OCI-LY3 (cell line): ENCODE measurements at regions not wholly inside any gene's neighbourhood (a gene's known extent, or its start where the extent isn't known, plus 50 kb on each side); places are given as distances from the start of the nearest gene placed in this dataset.
"Not testable (repeated sequence)": the region's sequence is repeated elsewhere in the genome, so short reads cannot be mapped to it uniquely, and the experiment has no call there.

Experiments used
- H2AFZ ChIP-seq: fragments of 200-600, 300-600 bp; shearing (Covaris generic); 2 replicates; pipeline ENCODE4 v1.6.0; 2014; ENCODE audit warnings: antibody characterized with exemption, low read depth, low read length
- H3K27ac ChIP-seq: fragments of 200-600, 300-600 bp; sonication (generic); 2 replicates; pipeline ENCODE4 v1.5.1; 2014; ENCODE audit warnings: mild to moderate bottlenecking, low read length, moderate library complexity, mixed read lengths
- H3K27me3 ChIP-seq: fragments of 200-600, 300-600 bp; sonication (generic); 2 replicates; pipeline ENCODE4 v1.6.1; 2014; ENCODE audit warnings: low read depth, low read length, mixed read lengths
- H3K36me3 ChIP-seq: fragments of 200-600, 300-600 bp; sonication (generic); replicated peaks from 2 replicates; pipeline ENCODE3; 2014; ENCODE audit warnings: low read depth, low read length, mixed read lengths
- H3K4me1 ChIP-seq: fragments of 300-600, 200-600 bp; sonication (generic); 2 replicates; pipeline ENCODE4 v1.6.1; 2014; ENCODE audit warnings: low read length, mixed read lengths
- H3K4me2 ChIP-seq: fragments of 200-600, 300-600 bp; sonication (generic); 2 replicates; pipeline ENCODE4 v1.6.1; 2014; ENCODE audit warnings: low read length, mixed read lengths
- H3K4me3 ChIP-seq: fragments of 300-600, 200-600 bp; sonication (generic); 2 replicates; pipeline ENCODE4 v1.5.1; 2014; ENCODE audit warnings: antibody characterized with exemption, mild to moderate bottlenecking, low read length, moderate library complexity
- H3K79me2 ChIP-seq: fragments of 300-600, 200-600 bp; shearing (Covaris generic); 2 replicates; pipeline ENCODE4 v1.6.1; 2014; ENCODE audit warnings: mild to moderate bottlenecking, low read length, mixed read lengths
- H3K9ac ChIP-seq: fragments of 300-600, 200-600 bp; shearing (Covaris generic); 2 replicates; pipeline ENCODE4 v1.6.0; 2014; ENCODE audit warnings: mild to moderate bottlenecking, low read length, moderate library complexity
- H3K9me3 ChIP-seq: fragments of 200-600, 300-600 bp; shearing (Covaris generic); 2 replicates; pipeline ENCODE4 v1.6.1; 2014; ENCODE audit warnings: low read length, mixed read lengths; ENCODE audit not compliant: insufficient read depth
- H4K20me1 ChIP-seq: fragments of 200-600, 300-600 bp; sonication (generic); 2 replicates; pipeline ENCODE4 v1.6.1; 2016; ENCODE audit warnings: low read length, mixed read lengths; ENCODE audit not compliant: insufficient read depth
- EZH2phosphoT487 ChIP-seq: fragments of 200-600 bp; shearing (Covaris generic); IDR thresholded peaks from 2 replicates; pipeline ENCODE4 v1.6.1; 2018; ENCODE audit warnings: antibody characterized with exemption, mixed run types, low read depth
- TF ChIP-seq, protein P1 (sequence below): fragments of 200-600, 300-600 bp; sonication (generic); IDR thresholded peaks from 2 replicates; pipeline ENCODE4 v1.5.1; 2014; ENCODE audit warnings: antibody characterized with exemption, low read length, low read depth

DNA sequence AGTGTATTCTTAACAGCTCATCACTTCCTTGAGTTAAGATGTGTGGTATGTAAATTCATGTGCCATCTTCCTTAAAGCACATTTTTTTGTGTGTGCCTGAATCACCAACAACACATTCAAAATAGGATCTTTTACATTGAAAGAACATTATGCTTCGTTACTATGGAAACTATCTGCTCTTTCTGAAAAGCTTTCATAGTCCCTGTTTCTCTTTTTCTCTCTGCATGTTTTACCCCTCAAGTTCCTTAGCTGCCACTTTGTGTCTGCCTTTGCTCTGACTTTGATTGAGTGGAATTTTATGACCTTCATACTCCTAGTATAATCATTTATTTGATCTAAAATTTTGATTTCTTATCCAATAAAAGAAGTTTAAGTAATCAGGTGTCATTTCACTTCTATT, 880.3 kb upstream of the FOXG1 start:
- Histone ChIP-seq H3K4me1 (no peaks in the 10 kb centered on the region), H4K20me1 (no peaks in the 10 kb centered on the region), H3K36me3 (no peaks in the 10 kb centered on the region), H3K4me3 (no peak overlapping the region), H3K4me2 (no peak overlapping the region), H3K79me2 (no peaks in the 10 kb centered on the region), H3K9me3 (no peaks in the 10 kb centered on the region), H3K27me3 (no peaks in the 10 kb centered on the region), H2AFZ (no peak overlapping the region), H3K27ac (no peak overlapping the region), H3K9ac (no peak overlapping the region)
- no peak for TF ChIP-seq EZH2phosphoT487
- TF ChIP-seq, protein P1, sequence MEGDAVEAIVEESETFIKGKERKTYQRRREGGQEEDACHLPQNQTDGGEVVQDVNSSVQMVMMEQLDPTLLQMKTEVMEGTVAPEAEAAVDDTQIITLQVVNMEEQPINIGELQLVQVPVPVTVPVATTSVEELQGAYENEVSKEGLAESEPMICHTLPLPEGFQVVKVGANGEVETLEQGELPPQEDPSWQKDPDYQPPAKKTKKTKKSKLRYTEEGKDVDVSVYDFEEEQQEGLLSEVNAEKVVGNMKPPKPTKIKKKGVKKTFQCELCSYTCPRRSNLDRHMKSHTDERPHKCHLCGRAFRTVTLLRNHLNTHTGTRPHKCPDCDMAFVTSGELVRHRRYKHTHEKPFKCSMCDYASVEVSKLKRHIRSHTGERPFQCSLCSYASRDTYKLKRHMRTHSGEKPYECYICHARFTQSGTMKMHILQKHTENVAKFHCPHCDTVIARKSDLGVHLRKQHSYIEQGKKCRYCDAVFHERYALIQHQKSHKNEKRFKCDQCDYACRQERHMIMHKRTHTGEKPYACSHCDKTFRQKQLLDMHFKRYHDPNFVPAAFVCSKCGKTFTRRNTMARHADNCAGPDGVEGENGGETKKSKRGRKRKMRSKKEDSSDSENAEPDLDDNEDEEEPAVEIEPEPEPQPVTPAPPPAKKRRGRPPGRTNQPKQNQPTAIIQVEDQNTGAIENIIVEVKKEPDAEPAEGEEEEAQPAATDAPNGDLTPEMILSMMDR: no peak

- no peaks in the 10 kb centered on the region for H3K9me3 ChIP-seq
- no peak overlapping the region for H3K27ac ChIP-seq
- H3K36me3 ChIP-seq: no peaks in the 10 kb centered on the region
- no peak for TF ChIP-seq EZH2phosphoT487
- TF ChIP-seq, protein P1: no peak
- H4K20me1 ChIP-seq: no peaks in the 10 kb centered on the region
- H3K79me2 ChIP-seq: no peaks in the 10 kb centered on the region
- H3K4me1 ChIP-seq: no peaks in the 10 kb centered on the region
- no peak overlapping the region for H3K4me3 ChIP-seq
- H3K4me2 ChIP-seq: no peak overlapping the region
- no peak overlapping the region for H3K9ac ChIP-seq
- no peak overlapping the region for H2AFZ ChIP-seq
- no peaks in the 10 kb centered on the region for H3K27me3 ChIP-seq
These were observed 876.3 kb upstream of the FOXG1 start for GRCh38 chr14:27890259-27890658.

- not testable (repeated sequence) for H3K27ac ChIP-seq, H4K20me1 ChIP-seq, H3K4me2 ChIP-seq, H2AFZ ChIP-seq, H3K36me3 ChIP-seq, H3K27me3 ChIP-seq, H3K79me2 ChIP-seq, H3K4me3 ChIP-seq, H3K9me3 ChIP-seq, H3K4me1 ChIP-seq, H3K9ac ChIP-seq
These were observed 858.1 kb upstream of the FOXG1 start for GRCh38 chr14:27908484-27908883.

DNA sequence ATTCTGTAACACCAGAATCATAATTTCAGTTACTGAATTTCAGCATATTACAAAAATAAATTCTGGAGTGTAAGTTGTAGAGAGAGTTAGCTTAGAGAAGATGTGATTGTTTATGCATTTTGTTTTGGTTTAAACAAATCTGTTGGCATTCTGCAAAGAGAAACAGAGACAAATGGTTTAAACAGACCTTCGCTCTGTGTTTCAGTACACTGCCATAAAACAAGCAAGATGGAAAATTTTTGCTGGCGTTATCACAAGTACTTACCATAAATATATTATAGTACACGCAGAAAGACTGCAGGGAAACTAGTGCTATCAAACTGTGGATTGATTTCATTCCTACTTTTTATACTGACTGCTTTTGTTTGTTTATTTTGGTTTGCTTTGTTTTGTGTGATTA, 850.3 kb upstream of the FOXG1 start:
- H3K4me1 ChIP-seq: no peaks in the 10 kb centered on the region
- no peak overlapping the region for H3K4me2 ChIP-seq
- no peaks in the 10 kb centered on the region for H4K20me1 ChIP-seq
- H3K9me3 ChIP-seq: no peaks in the 10 kb centered on the region
- no peak overlapping the region for H3K4me3 ChIP-seq
- no peak overlapping the region for H3K9ac ChIP-seq
- no peak overlapping the region for H2AFZ ChIP-seq
- H3K27ac ChIP-seq: no peak overlapping the region
- no peaks in the 10 kb centered on the region for H3K36me3 ChIP-seq
- no peaks in the 10 kb centered on the region for H3K79me2 ChIP-seq
- H3K27me3 ChIP-seq: no peaks in the 10 kb centered on the region
- TF ChIP-seq EZH2phosphoT487: no peak
- TF ChIP-seq, protein P1: no peak

DNA sequence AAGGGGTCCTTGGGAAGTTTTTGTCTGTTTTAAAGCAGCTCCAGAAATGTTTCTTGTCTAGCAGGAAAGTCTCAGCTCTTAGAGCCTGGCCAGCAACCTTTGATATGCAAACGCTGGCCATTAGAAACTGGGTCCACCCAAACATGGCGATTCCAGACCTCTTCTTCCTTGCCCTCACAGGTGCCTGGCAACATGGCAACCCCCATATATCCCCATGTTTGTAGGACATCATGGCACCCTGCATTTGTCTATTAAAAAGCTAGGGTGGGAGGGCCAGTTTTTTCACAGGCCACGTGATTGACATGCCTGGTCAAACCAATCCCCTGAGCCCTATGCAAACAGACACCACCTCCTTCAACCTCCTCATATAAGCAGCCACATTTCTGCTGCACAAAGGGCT, 848.7 kb upstream of the FOXG1 start:
- Histone ChIP-seq H4K20me1 (no peaks in the 10 kb centered on the region), H3K27ac (no peak overlapping the region), H2AFZ (no peak overlapping the region), H3K9me3 (no peaks in the 10 kb centered on the region), H3K79me2 (no peaks in the 10 kb centered on the region), H3K36me3 (no peaks in the 10 kb centered on the region), H3K4me2 (no peak overlapping the region), H3K4me3 (no peak overlapping the region), H3K9ac (no peak overlapping the region), H3K4me1 (no peaks in the 10 kb centered on the region), H3K27me3 (no peaks in the 10 kb centered on the region)
- TF ChIP-seq, protein P1: no peak
- no peak for TF ChIP-seq EZH2phosphoT487
